Left ventricle myocardium inferior (tissue), 1 donor: ENCODE measurements at regions not wholly inside any gene's neighbourhood (a gene's known extent, or its start where the extent isn't known, plus 50 kb on each side); places are given as distances from the start of the nearest gene placed in this dataset.
"Not testable (repeated sequence)": the region's sequence is repeated elsewhere in the genome, so short reads cannot be mapped to it uniquely, and the experiment has no call there.

ENCODE experiments used
- DNase-seq: peaks from one replicate; pipeline ENCODE4 v3.0.0-alpha.2; 2020
- H3K27ac ChIP-seq: fragments of 200-600 bp; replicated peaks from 2 replicates; pipeline ENCODE4 v1.8.0; 2021
- H3K27me3 ChIP-seq: fragments of 200-600 bp; 2 replicates; pipeline ENCODE4 v1.8.0; 2021; ENCODE audit warnings: low read depth
- H3K36me3 ChIP-seq: fragments of 200-600 bp; 2 replicates; pipeline ENCODE4 v1.8.0; 2021
- H3K4me1 ChIP-seq: fragments of 200-600 bp; 2 replicates; pipeline ENCODE4 v1.8.0; 2021
- H3K4me3 ChIP-seq: fragments of 200-600 bp; 2 replicates; pipeline ENCODE4 v1.8.0; 2021; ENCODE audit warnings: mild to moderate bottlenecking, moderate library complexity
- H3K9me3 ChIP-seq: fragments of 200-600 bp; replicated peaks from 2 replicates; pipeline ENCODE4 v1.8.0; 2021
- CTCF ChIP-seq: fragments of 200-600 bp; IDR thresholded peaks from 2 replicates; pipeline ENCODE4 v1.8.0; 2021; ENCODE audit warnings: antibody characterized with exemption, mild to moderate bottlenecking, borderline replicate concordance
- intact Hi-C: fragments of 100-400 bp; cut with micrococcal nuclease; formaldehyde crosslinking; loops from one replicate; pipeline ENCODE4 v1.11.0; 2022
- donor health status: DM: no; HTN: yes; CAD: no; lungs with severe emphysema.

- peaks cover 9% of the 10 kb centered on the region for H3K4me1 ChIP-seq
- H3K36me3 ChIP-seq, result no peaks in the 10 kb centered on the region
- H3K9me3 ChIP-seq, result no peaks in the 10 kb centered on the region
- peaks cover 8% of the 10 kb centered on the region for H3K27me3 ChIP-seq
- H3K27ac ChIP-seq, result no peak overlapping the region
- TF ChIP-seq CTCF, result no peak
- DNase-seq, result no peak
- no peak overlapping the region for H3K4me3 ChIP-seq
- intact Hi-C loops, result no loop called here
These were observed 137.7 kb upstream of the MB21D2 start for GRCh38 chr3:193055352-193055751.

- no peak overlapping the region for H3K27ac ChIP-seq
- H3K4me3 ChIP-seq, result no peak overlapping the region
- TF ChIP-seq CTCF, result no peak
- no peak for DNase-seq
- no peaks in the 10 kb centered on the region for H3K9me3 ChIP-seq
- peaks cover 8% of the 10 kb centered on the region for H3K27me3 ChIP-seq
- H3K4me1 ChIP-seq, result peaks cover 1% of the 10 kb centered on the region
- intact Hi-C loops, result no loop called here
- H3K36me3 ChIP-seq, result no peaks in the 10 kb centered on the region
These were observed 140.0 kb upstream of the MB21D2 start for GRCh38 chr3:193057616-193058015.

- Histone ChIP-seq H3K4me1 (no peaks in the 10 kb centered on the region), H3K27me3 (peaks cover 8% of the 10 kb centered on the region), H3K36me3 (no peaks in the 10 kb centered on the region), H3K27ac (no peak overlapping the region), H3K9me3 (no peaks in the 10 kb centered on the region), H3K4me3 (no peak overlapping the region)
- intact Hi-C loops, result no loop called here
- DNase-seq, result no peak
- no peak for TF ChIP-seq CTCF
These were observed 143.3 kb upstream of the MB21D2 start for GRCh38 chr3:193060748-193061546.

- H3K4me1 ChIP-seq, result no peaks in the 10 kb centered on the region
- H3K4me3 ChIP-seq, result no peak overlapping the region
- intact Hi-C loops, result no loop called here
- TF ChIP-seq CTCF, result no peak
- no peaks in the 10 kb centered on the region for H3K27me3 ChIP-seq
- no peak for DNase-seq
- H3K27ac ChIP-seq, result no peak overlapping the region
- no peaks in the 10 kb centered on the region for H3K9me3 ChIP-seq
- H3K36me3 ChIP-seq, result no peaks in the 10 kb centered on the region
These were observed 150.7 kb upstream of the MB21D2 start for GRCh38 chr3:193068365-193068764.

GRCh38 chr3:193069732-193070131 is 152.1 kb upstream of the MB21D2 start:
- H3K36me3 ChIP-seq, H3K4me3 ChIP-seq, H3K27me3 ChIP-seq, intact Hi-C loops, H3K4me1 ChIP-seq, H3K9me3 ChIP-seq, DNase-seq, H3K27ac ChIP-seq: not testable (repeated sequence)

- H3K27ac ChIP-seq, result no peak overlapping the region
- no peak for TF ChIP-seq CTCF
- H3K9me3 ChIP-seq, result peaks cover 13% of the 10 kb centered on the region
- intact Hi-C loops, result no loop called here
- no peaks in the 10 kb centered on the region for H3K36me3 ChIP-seq
- H3K27me3 ChIP-seq, result no peaks in the 10 kb centered on the region
- no peak for DNase-seq
- H3K4me1 ChIP-seq, result no peaks in the 10 kb centered on the region
- H3K4me3 ChIP-seq, result no peak overlapping the region
These were observed 161.5 kb upstream of the MB21D2 start for GRCh38 chr3:193078996-193079753.
